NT2/D1 (cell line): ENCODE measurements at regions not wholly inside any gene's neighbourhood (a gene's known extent, or its start where the extent isn't known, plus 50 kb on each side); places are given as distances from the start of the nearest gene placed in this dataset.

Experiments used
- YY1 ChIP-seq: IDR thresholded peaks from 2 replicates; pipeline ENCODE4 v1.6.1; 2011; ENCODE audit not compliant: insufficient read length, insufficient read depth
- ZNF274 ChIP-seq: IDR thresholded peaks from 2 replicates; pipeline ENCODE4 v1.6.1; 2011; ENCODE audit warnings: mild to moderate bottlenecking, low read depth, low read length

- TF ChIP-seq YY1 (no peak), ZNF274 (no peak)
Measured at GRCh38 chr7:18241543-18242231, 214.0 kb upstream of the PRPS1L1 start.
